MM.1S (cell line): ENCODE measurements at regions not wholly inside any gene's neighbourhood (a gene's known extent, or its start where the extent isn't known, plus 50 kb on each side); places are given as distances from the start of the nearest gene placed in this dataset.
"Not testable (repeated sequence)": the region's sequence is repeated elsewhere in the genome, so short reads cannot be mapped to it uniquely, and the experiment has no call there.

Source experiments
- CTCF ChIP-seq: fragments of 300-600 bp; sonication (generic); IDR thresholded peaks from 2 replicates; pipeline ENCODE4 v1.5.1; 2016; ENCODE audit warnings: antibody characterized with exemption, low read length, mixed read lengths
- EZH2 ChIP-seq: fragments of 300-600 bp; sonication (generic); optimal IDR thresholded peaks from 2 replicates; pipeline ENCODE3; 2017; ENCODE audit warnings: low read depth, mild to moderate bottlenecking, antibody characterized with exemption, low read length, mixed read lengths

DNA sequence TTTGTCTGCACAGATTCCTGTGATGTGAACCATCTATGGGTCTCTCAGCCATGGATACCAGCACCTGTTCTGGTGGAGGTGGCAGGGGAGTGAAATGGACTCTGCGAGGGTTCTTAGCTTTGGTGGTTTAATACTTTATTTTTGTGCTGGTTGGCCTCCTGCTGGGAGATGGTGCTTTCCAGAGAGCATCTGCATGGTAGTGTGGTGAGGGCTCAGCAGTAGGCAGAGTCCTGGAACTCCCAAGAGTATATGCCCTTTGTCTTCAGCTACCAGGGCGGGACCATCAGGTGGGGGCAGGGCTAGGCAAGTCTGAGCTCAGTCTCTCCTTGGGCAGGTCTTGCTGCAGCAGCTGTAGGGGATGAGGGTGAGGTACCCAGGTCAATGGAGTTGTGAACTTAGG lies 97.5 kb upstream of the TRIM2 start:
- TF ChIP-seq EZH2, CTCF: not testable (repeated sequence)
